NCI-H774 (cell line): ENCODE measurements at regions not wholly inside any gene's neighbourhood (a gene's known extent, or its start where the extent isn't known, plus 50 kb on each side); places are given as distances from the start of the nearest gene placed in this dataset.
"Not testable (repeated sequence)": the region's sequence is repeated elsewhere in the genome, so short reads cannot be mapped to it uniquely, and the experiment has no call there.

Source experiments
- DNase-seq: peaks from one replicate; lab custom pipeline; 2025; lab: John Stamatoyannopoulos, UW

GRCh38 chr6:8180327-8181159, 78.2 kb upstream of the EEF1E1 start:
- no peak for DNase-seq

GRCh38 chr6:8177721-8178120, 75.4 kb upstream of the EEF1E1 start:
- DNase-seq, result no peak

DNA sequence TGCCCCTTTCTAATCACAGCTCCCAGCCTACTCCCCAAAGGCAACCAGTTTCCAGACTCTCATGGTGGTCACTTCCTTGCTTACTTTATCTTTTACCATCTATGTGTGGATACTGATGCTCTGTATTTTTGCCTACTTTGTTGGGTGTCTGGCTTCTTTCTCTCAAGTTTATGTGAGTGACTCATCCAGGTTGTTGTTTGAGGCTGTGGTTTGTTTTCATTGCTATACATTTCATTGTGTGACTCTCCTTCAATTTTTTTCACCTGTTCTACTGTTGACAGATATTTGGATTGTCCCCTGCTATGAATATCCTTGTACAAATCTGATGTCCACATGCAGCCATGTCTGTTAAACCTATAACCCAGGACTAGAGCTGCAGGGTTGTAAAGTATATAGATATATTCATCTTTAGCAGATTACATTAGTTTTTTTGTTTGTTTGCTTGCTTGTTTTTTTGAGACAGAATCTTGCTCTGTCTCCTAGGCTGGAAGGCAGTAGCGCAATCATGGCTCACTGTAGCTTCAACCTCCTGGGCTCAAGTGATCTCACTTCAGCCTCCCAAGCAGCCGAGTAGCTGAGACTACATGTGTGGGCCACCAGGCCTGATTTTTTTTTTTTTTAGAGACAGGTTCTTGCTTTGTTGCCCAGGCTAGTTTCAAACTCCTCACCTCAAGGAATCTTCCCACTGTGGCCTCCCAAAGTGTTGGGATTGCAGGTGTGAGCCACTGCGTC, 72.9 kb upstream of the EEF1E1 start:
- no peak for DNase-seq

DNA sequence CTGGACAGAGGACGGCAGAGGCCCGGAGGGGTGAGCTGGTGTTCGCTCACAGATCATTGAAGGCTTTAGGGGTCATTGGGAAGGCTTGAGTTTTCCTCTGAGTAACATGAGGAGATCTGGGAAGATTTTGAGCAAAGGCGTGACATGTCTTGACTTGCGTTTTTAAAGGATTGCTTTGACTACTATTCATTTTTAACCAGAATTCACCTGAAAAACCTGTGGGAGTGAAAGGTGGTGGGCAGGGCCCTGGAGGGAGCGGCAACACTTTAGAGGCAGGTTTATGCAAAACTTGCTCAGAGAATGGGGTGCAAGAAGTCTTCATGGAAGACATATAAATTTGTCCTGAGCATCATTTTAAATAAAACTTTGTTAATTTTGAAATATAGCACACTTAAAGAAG, 72.2 kb upstream of the EEF1E1 start:
- DNase-seq, result no peak

- no peak for DNase-seq
Observed at GRCh38 chr6:8172530-8172929, 70.2 kb upstream of the EEF1E1 start.

DNA sequence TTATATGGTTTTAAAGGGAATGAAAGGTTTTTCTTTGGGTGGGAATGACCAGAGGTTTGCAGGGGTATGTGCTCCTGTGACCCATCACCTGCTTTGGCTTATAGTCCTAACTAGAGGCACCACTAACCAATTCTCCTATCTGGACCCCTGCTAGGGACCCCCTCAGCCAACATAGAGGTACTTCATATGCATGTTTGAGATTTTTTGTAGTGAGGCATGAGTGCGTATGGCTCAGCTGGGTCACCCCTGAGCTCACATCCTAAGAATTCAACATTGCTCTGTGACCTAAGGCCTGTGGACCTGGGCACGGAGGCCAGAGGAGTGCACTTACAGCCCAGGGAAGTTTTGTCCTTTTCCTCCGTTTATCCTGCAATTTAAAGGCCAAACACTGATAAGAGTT, 68.4 kb upstream of the EEF1E1 start:
- DNase-seq, result no peak

DNA sequence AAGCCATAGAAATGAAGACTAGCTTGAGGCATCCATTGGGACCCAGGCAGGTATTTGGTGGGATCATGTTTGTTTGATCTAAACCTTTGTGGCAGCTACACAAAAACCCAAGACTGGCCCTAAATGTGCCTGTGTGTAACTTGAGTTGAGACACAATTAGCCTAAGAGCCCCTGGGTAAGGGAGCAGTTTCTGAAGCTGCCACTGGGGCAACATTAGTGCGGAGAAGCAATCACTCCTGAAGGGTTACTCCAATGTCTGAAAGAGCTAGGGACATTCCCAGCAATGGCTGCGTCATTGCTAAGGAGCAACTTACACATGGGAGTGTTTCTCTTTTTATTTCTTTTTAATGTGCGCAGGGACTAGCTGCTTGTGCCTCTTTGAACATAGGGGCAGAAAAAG, 67.9 kb upstream of the EEF1E1 start:
- DNase-seq, result no peak

DNA sequence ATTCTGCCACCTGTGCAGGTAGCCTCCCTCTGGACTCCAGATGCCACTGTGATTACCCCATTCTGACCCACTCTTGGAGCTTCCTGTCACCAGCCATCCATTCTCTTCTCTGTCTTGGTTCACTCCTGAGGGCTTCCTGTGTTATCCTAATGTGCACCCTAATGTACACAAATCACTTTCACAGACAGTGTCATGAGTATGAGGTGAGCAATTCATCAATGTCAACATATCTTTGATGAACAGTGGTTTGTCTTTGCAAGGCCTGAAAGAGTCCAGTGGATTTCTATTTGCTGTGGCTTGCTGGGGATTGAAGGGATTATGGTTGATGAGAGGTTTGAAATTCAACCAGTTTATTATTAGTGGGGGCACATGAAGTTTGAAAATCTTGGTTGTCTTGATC, 63.8 kb upstream of the EEF1E1 start:
- DNase-seq, result no peak

DNA sequence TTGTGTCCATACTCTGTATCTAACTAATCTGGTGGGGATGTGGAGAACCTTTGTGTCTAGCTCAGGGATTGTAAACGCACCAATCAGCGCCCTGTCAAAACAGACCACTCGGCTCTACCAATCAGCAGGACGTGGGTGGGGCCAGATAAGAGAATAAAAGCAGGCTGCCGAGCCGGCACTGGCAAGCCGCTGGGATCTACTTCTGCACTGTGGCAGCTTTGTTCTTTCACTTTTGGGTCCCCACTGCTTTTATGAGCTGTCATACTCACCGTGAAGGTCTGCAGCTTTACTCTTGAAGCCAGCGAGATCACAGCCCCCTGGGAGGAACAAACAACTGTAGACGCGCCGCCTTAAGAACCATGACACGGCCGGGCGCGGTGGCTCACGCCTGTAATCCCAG, 62.7 kb upstream of the EEF1E1 start:
- DNase-seq, result not testable (repeated sequence)

GRCh38 chr6:8164281-8164680, 61.9 kb upstream of the EEF1E1 start:
- not testable (repeated sequence) for DNase-seq

GRCh38 chr6:8159966-8160365, 57.6 kb upstream of the EEF1E1 start:
- DNase-seq, result no peak

DNA sequence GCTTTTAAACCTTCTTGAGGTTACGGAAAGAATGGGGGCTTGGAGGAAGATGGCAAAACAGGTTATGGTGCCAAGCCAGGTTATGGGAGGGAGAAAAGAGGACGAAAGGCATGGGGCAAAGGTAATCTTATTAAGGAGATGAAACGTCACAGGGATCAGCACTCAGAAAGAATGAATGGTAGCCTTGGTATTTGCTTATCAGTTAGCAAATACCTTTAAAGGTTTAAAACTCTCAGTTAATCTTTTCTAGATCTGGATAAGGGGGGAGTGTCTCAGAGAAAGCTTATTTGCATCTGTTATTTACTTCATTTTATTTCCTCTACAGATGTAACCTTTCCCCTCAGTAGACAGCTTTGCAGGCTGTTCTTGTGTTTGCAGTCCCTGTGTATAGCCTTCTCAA, 55.5 kb upstream of the EEF1E1 start:
- no peak for DNase-seq

DNA sequence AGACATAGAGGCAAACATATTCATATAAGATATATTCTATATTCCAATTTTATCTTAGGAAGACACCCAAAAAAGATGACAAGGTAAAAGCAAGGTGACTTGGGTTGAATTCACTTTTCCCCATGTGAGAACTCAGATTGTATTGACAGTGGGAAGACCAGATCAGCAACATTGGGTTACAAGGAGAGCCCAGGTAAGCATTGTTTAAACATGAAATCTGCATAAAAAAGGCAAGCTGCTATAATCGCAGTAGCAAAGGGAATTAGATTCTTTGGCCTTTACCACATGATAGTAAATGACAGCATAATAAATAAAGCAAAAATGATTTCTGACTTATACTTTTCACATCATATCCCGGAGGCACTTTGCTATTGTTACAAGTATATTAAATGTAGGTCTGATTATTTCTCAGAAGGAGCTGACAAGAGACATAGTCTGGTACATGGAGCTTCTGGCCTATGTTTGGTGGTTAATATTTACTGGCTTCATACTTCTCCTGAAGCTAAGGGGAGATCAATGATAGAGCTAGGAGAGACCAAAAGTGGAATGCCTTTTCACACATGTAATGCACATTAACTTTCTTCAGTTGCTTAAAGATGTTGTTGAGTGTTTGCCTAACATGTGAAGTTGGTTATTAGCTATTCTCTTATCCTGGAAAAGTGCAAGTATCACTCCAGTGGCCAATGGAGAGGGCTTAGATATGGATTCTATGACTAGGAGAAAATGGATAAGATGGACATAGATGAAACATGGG, 53.1 kb upstream of the EEF1E1 start:
- no peak for DNase-seq
